ENCODE measurements at regions not wholly inside any gene's neighbourhood (a gene's known extent, or its start where the extent isn't known, plus 50 kb on each side); places are given as distances from the start of the nearest gene placed in this dataset.

GRCh38 chr9:13430368-13431221 lies 151.1 kb upstream of the MPDZ start:
- Mint-ChIP-seq H3K27me3 (no peaks in the 10 kb centered on the region), H3K9me3 (no peaks in the 10 kb centered on the region), H3K27ac (no peak overlapping the region), H3K4me3 (no peak overlapping the region), H3K4me1 (no peaks in the 10 kb centered on the region), H3K36me3 (no peaks in the 10 kb centered on the region)
- DNase-seq: no peak
- CTCF ChIA-PET: interaction anchor here (1.4 to 3.3 kb wide), 2 partner anchors 923 to 997 kb away, joined by 3 to 11 read pairs; no protein-coding TSS in a partner anchor

- no peak overlapping the region for H3K4me3 Mint-ChIP-seq
- DNase-seq: no peak
- no peaks in the 10 kb centered on the region for H3K36me3 Mint-ChIP-seq
- no peaks in the 10 kb centered on the region for H3K27me3 Mint-ChIP-seq
- H3K27ac Mint-ChIP-seq: no peak overlapping the region
- CTCF ChIA-PET: interaction anchor here (1.4 to 3.3 kb wide), 3 partner anchors 924 to 998 kb away, joined by 3 to 31 read pairs (median 11); no protein-coding TSS in a partner anchor
- no peaks in the 10 kb centered on the region for H3K9me3 Mint-ChIP-seq
- no peaks in the 10 kb centered on the region for H3K4me1 Mint-ChIP-seq
These were observed 150.1 kb upstream of the MPDZ start for GRCh38 chr9:13429301-13430190.

GRCh38 chr9:13428766-13429165 lies 149.3 kb upstream of the MPDZ start:
- H3K27ac Mint-ChIP-seq: no peak overlapping the region
- no peak for DNase-seq
- no peaks in the 10 kb centered on the region for H3K9me3 Mint-ChIP-seq
- CTCF ChIA-PET: interaction anchor here (0.6 to 3.3 kb wide), 5 partner anchors 80 to 1338 kb away, joined by 3 to 31 read pairs (median 8); no protein-coding TSS in a partner anchor
- no peak overlapping the region for H3K4me3 Mint-ChIP-seq
- no peaks in the 10 kb centered on the region for H3K36me3 Mint-ChIP-seq
- H3K27me3 Mint-ChIP-seq: no peaks in the 10 kb centered on the region
- H3K4me1 Mint-ChIP-seq: no peaks in the 10 kb centered on the region

GRCh38 chr9:13427587-13427986 lies 148.1 kb upstream of the MPDZ start:
- H3K9me3 Mint-ChIP-seq: no peaks in the 10 kb centered on the region
- no peaks in the 10 kb centered on the region for H3K36me3 Mint-ChIP-seq
- no peaks in the 10 kb centered on the region for H3K4me1 Mint-ChIP-seq
- no peak overlapping the region for H3K27ac Mint-ChIP-seq
- no peaks in the 10 kb centered on the region for H3K27me3 Mint-ChIP-seq
- CTCF ChIA-PET: interaction anchor here (0.6 to 3.3 kb wide), 11 partner anchors 9 to 1342 kb away, joined by 3 to 31 read pairs (median 4); no protein-coding TSS in a partner anchor
- no peak overlapping the region for H3K4me3 Mint-ChIP-seq
- DNase-seq: no peak

GRCh38 chr9:13426606-13427005 lies 147.1 kb upstream of the MPDZ start:
- Mint-ChIP-seq H3K27me3 (no peaks in the 10 kb centered on the region), H3K27ac (no peak overlapping the region), H3K9me3 (no peaks in the 10 kb centered on the region), H3K4me3 (no peak overlapping the region), H3K36me3 (no peaks in the 10 kb centered on the region), H3K4me1 (no peaks in the 10 kb centered on the region)
- CTCF ChIA-PET: interaction anchor here (1.1 to 3.1 kb wide), 4 partner anchors 14 to 1343 kb away, joined by 4 to 31 read pairs (median 6); no protein-coding TSS in a partner anchor
- no peak for DNase-seq

- CTCF ChIA-PET: interaction anchor here (0.6 kb wide), 1 partner anchor 11 kb away, joined by 3 read pairs; no protein-coding TSS in a partner anchor
- Mint-ChIP-seq H3K27me3 (no peaks in the 10 kb centered on the region), H3K27ac (no peak overlapping the region), H3K36me3 (no peaks in the 10 kb centered on the region), H3K4me1 (no peaks in the 10 kb centered on the region), H3K4me3 (no peak overlapping the region), H3K9me3 (no peaks in the 10 kb centered on the region)
- DNase-seq: no peak
These were observed 145.4 kb upstream of the MPDZ start for GRCh38 chr9:13424872-13425271.

GRCh38 chr9:13424204-13424603 lies 144.7 kb upstream of the MPDZ start:
- CTCF ChIA-PET: interaction anchor here (0.6 kb wide), 1 partner anchor 11 kb away, joined by 3 read pairs; no protein-coding TSS in a partner anchor
- no peaks in the 10 kb centered on the region for H3K27me3 Mint-ChIP-seq

GRCh38 chr9:13414349-13414748 lies 134.9 kb upstream of the MPDZ start:
- Mint-ChIP-seq H3K4me1 (no peaks in the 10 kb centered on the region), H3K9me3 (peaks cover 2% of the 10 kb centered on the region)

More at GRCh38 chr9:13424204-13424603, 144.7 kb upstream of the MPDZ start:
- DNase-seq: no peak
- H3K4me3 Mint-ChIP-seq: no peak overlapping the region
- no peaks in the 10 kb centered on the region for H3K9me3 Mint-ChIP-seq
- H3K27ac Mint-ChIP-seq: no peak overlapping the region
- no peaks in the 10 kb centered on the region for H3K4me1 Mint-ChIP-seq
- H3K36me3 Mint-ChIP-seq: no peaks in the 10 kb centered on the region

GRCh38 chr9:13412331-13412730 lies 132.8 kb upstream of the MPDZ start:
- CTCF ChIA-PET: interaction anchor here (1.3 to 1.7 kb wide), 2 partner anchors 11 to 15 kb away, joined by 3 to 4 read pairs; no protein-coding TSS in a partner anchor
- Mint-ChIP-seq H3K4me1 (no peaks in the 10 kb centered on the region), H3K9me3 (no peaks in the 10 kb centered on the region), H3K4me3 (no peak overlapping the region), H3K27ac (no peak overlapping the region), H3K36me3 (no peaks in the 10 kb centered on the region), H3K27me3 (no peaks in the 10 kb centered on the region)
- no peak for DNase-seq

More at GRCh38 chr9:13414349-13414748, 134.9 kb upstream of the MPDZ start:
- Mint-ChIP-seq H3K36me3 (no peaks in the 10 kb centered on the region), H3K27ac (no peak overlapping the region), H3K4me3 (no peak overlapping the region), H3K27me3 (no peaks in the 10 kb centered on the region)
- no peak for DNase-seq
- CTCF ChIA-PET: interaction anchor here (1.1 to 1.4 kb wide), 2 partner anchors 13 to 939 kb away, joined by 3 to 4 read pairs; no protein-coding TSS in a partner anchor

GRCh38 chr9:13411791-13412190 lies 132.3 kb upstream of the MPDZ start:
- Mint-ChIP-seq H3K4me3 (no peak overlapping the region), H3K4me1 (no peaks in the 10 kb centered on the region), H3K36me3 (no peaks in the 10 kb centered on the region), H3K27ac (no peak overlapping the region), H3K9me3 (peaks cover 4% of the 10 kb centered on the region), H3K27me3 (no peaks in the 10 kb centered on the region)
- CTCF ChIA-PET: interaction anchor here (1.3 to 1.7 kb wide), 2 partner anchors 12 to 15 kb away, joined by 3 to 4 read pairs; no protein-coding TSS in a partner anchor
- DNase-seq: no peak

GRCh38 chr9:13410566-13411031 lies 131.1 kb upstream of the MPDZ start:
- CTCF ChIA-PET: no interaction called here
- H3K27me3 Mint-ChIP-seq: no peaks in the 10 kb centered on the region
- no peaks in the 10 kb centered on the region for H3K36me3 Mint-ChIP-seq
- no peak overlapping the region for H3K27ac Mint-ChIP-seq
- no peak overlapping the region for H3K4me3 Mint-ChIP-seq
- DNase-seq: no peak
- H3K4me1 Mint-ChIP-seq: no peaks in the 10 kb centered on the region
- peaks cover 4% of the 10 kb centered on the region for H3K9me3 Mint-ChIP-seq

- no peaks in the 10 kb centered on the region for H3K4me1 Mint-ChIP-seq
- no peaks in the 10 kb centered on the region for H3K36me3 Mint-ChIP-seq
- no peaks in the 10 kb centered on the region for H3K27me3 Mint-ChIP-seq
- DNase-seq: no peak
- CTCF ChIA-PET: no interaction called here
- peaks cover 2% of the 10 kb centered on the region for H3K9me3 Mint-ChIP-seq
- no peak overlapping the region for H3K27ac Mint-ChIP-seq
- H3K4me3 Mint-ChIP-seq: no peak overlapping the region
These were observed 118.2 kb upstream of the MPDZ start for GRCh38 chr9:13397661-13398060.

GRCh38 chr9:13397220-13397619 lies 117.7 kb upstream of the MPDZ start:
- Mint-ChIP-seq H3K27ac (no peak overlapping the region), H3K4me1 (no peaks in the 10 kb centered on the region), H3K4me3 (no peak overlapping the region), H3K27me3 (no peaks in the 10 kb centered on the region), H3K9me3 (peaks cover 2% of the 10 kb centered on the region), H3K36me3 (no peaks in the 10 kb centered on the region)
- CTCF ChIA-PET: no interaction called here
- DNase-seq: no peak

- Mint-ChIP-seq H3K27ac (no peak overlapping the region), H3K9me3 (peaks cover 6% of the 10 kb centered on the region), H3K4me1 (no peaks in the 10 kb centered on the region), H3K27me3 (no peaks in the 10 kb centered on the region), H3K4me3 (no peak overlapping the region), H3K36me3 (no peaks in the 10 kb centered on the region)
- no peak for DNase-seq
- CTCF ChIA-PET: no interaction called here
These were observed 116.9 kb upstream of the MPDZ start for GRCh38 chr9:13396418-13396817.

Data from activated naive CD4-positive, alpha-beta T cell treated with anti-CD3 and anti-CD28 coated beads, Interleukin-2, amount 10 ng/mL, durations not matched to agents 7 days and 5 days (primary cell).